GM18861 (cell line): ENCODE measurements at regions not wholly inside any gene's neighbourhood (a gene's known extent, or its start where the extent isn't known, plus 50 kb on each side); places are given as distances from the start of the nearest gene placed in this dataset.
"Not testable (repeated sequence)": the region's sequence is repeated elsewhere in the genome, so short reads cannot be mapped to it uniquely, and the experiment has no call there.

Experiments used
- ATAC-seq: cut with Tn5 transposase; IDR thresholded peaks from one replicate; pipeline ENCODE4 v1.9.1; 2021; ENCODE audit not compliant: unreplicated experiment

GRCh38 chr7:16933296-16934279 is 51.8 kb upstream of the AGR3 start:
- no peak for ATAC-seq

- no peak for ATAC-seq
These were observed 53.0 kb upstream of the AGR3 start for GRCh38 chr7:16934722-16935340.

GRCh38 chr7:16935341-16935735 is 53.6 kb upstream of the AGR3 start:
- ATAC-seq, result no peak

GRCh38 chr7:16936626-16937422 is 55.0 kb upstream of the AGR3 start:
- no peak for ATAC-seq

GRCh38 chr7:16939161-16939560 is 57.4 kb upstream of the AGR3 start:
- ATAC-seq, result no peak

GRCh38 chr7:16940776-16941175 is 59.0 kb upstream of the AGR3 start:
- no peak for ATAC-seq

GRCh38 chr7:16942929-16943509 is 61.2 kb upstream of the AGR3 start:
- no peak for ATAC-seq

GRCh38 chr7:16944936-16945335 is 63.2 kb upstream of the AGR3 start:
- no peak for ATAC-seq

GRCh38 chr7:16945372-16945771 is 63.6 kb upstream of the AGR3 start:
- no peak for ATAC-seq

- not testable (repeated sequence) for ATAC-seq
These were observed 66.3 kb upstream of the AGR3 start for GRCh38 chr7:16948110-16948509.

GRCh38 chr7:16951483-16952080 is 69.8 kb upstream of the AGR3 start:
- ATAC-seq, result no peak

GRCh38 chr7:16954321-16954720 is 72.5 kb upstream of the AGR3 start:
- ATAC-seq, result no peak

GRCh38 chr7:16958724-16959123 is 76.9 kb upstream of the AGR3 start:
- ATAC-seq, result no peak

GRCh38 chr7:16960337-16960965 is 78.7 kb upstream of the AGR3 start:
- no peak for ATAC-seq

- ATAC-seq, result no peak
These were observed 79.9 kb upstream of the AGR3 start for GRCh38 chr7:16961641-16962040.

GRCh38 chr7:16963044-16963443 is 81.3 kb upstream of the AGR3 start:
- no peak for ATAC-seq

- ATAC-seq, result not testable (repeated sequence)
These were observed 83.9 kb upstream of the AGR3 start for GRCh38 chr7:16965697-16966096.

GRCh38 chr7:16967300-16967811 is 85.6 kb upstream of the AGR3 start:
- no peak for ATAC-seq

- ATAC-seq, result no peak
These were observed 89.1 kb upstream of the AGR3 start for GRCh38 chr7:16970732-16971482.
